GM23248 (cell line): ENCODE measurements at regions not wholly inside any gene's neighbourhood (a gene's known extent, or its start where the extent isn't known, plus 50 kb on each side); places are given as distances from the start of the nearest gene placed in this dataset.
A peak's percentile ranks its signal among the peaks of the same experiment; 100 is the strongest.

Experiments used
- DNase-seq: peaks from one replicate; pipeline ENCODE4 v3.0.0-alpha.2; 2015
- H2AFZ ChIP-seq: fragments of 200-600 bp; sonication (generic); 2 replicates; pipeline ENCODE4 v1.6.1; 2016; ENCODE audit warnings: antibody characterized with exemption
- H3F3A ChIP-seq: fragments of 200-600 bp; sonication (generic); 2 replicates; pipeline ENCODE4 v1.6.1; 2016; ENCODE audit warnings: mild to moderate bottlenecking, antibody characterized with exemption, mixed run types; ENCODE audit not compliant: insufficient read depth
- H3K27ac ChIP-seq: fragments of 200-600 bp; sonication (generic); 2 replicates; pipeline ENCODE4 v1.5.1; 2016; ENCODE audit warnings: mild to moderate bottlenecking
- H3K27me3 ChIP-seq: fragments of 200-600 bp; sonication (generic); replicated peaks from 2 replicates; pipeline ENCODE4 v1.6.1; 2016; ENCODE audit warnings: mild to moderate bottlenecking; ENCODE audit not compliant: insufficient read depth
- H3K36me3 ChIP-seq: fragments of 200-600 bp; sonication (generic); 2 replicates; pipeline ENCODE4 v1.6.1; 2016; ENCODE audit warnings: low read depth, mild to moderate bottlenecking
- H3K4me1 ChIP-seq: fragments of 200-600 bp; sonication (generic); 2 replicates; pipeline ENCODE4 v1.6.1; 2016; ENCODE audit warnings: mild to moderate bottlenecking; ENCODE audit not compliant: insufficient read depth
- H3K4me2 ChIP-seq: fragments of 200-600 bp; sonication (generic); one replicate; pipeline ENCODE4 v1.6.1; 2016; ENCODE audit warnings: mild to moderate bottlenecking; ENCODE audit not compliant: unreplicated experiment
- H3K4me3 ChIP-seq: fragments of 200-600 bp; sonication (generic); 2 replicates; pipeline ENCODE4 v1.5.1; 2016; ENCODE audit warnings: mild to moderate bottlenecking
- H3K79me2 ChIP-seq: fragments of 200-600 bp; sonication (generic); 2 replicates; pipeline ENCODE4 v1.6.1; 2016; ENCODE audit warnings: mild to moderate bottlenecking; ENCODE audit not compliant: insufficient read depth
- H3K9ac ChIP-seq: fragments of 200-600 bp; sonication (generic); 2 replicates; pipeline ENCODE4 v1.6.1; 2016; ENCODE audit warnings: mild to moderate bottlenecking
- H3K9me2 ChIP-seq: fragments of 200-600 bp; sonication (generic); 2 replicates; pipeline ENCODE4 v1.6.1; 2016; ENCODE audit warnings: mixed run types, mild to moderate bottlenecking, moderate library complexity; ENCODE audit not compliant: insufficient read depth
- H3K9me3 ChIP-seq: fragments of 200-600 bp; sonication (generic); one replicate; pipeline ENCODE4 v1.6.1; 2017; ENCODE audit warnings: low read depth
- H4K20me1 ChIP-seq: fragments of 200-600 bp; sonication (generic); 2 replicates; pipeline ENCODE4 v1.6.0; 2016; ENCODE audit not compliant: insufficient read depth
- EZH2 ChIP-seq: fragments of 200-600 bp; sonication (generic); IDR thresholded peaks from 2 replicates; pipeline ENCODE4 v1.6.1; 2018; ENCODE audit warnings: antibody characterized with exemption, mild to moderate bottlenecking; ENCODE audit not compliant: insufficient read depth, poor library complexity, severe bottlenecking
- EZH2phosphoT487 ChIP-seq: fragments of 200-600 bp; sonication (generic); IDR thresholded peaks from 2 replicates; pipeline ENCODE4 v1.6.1; 2018; ENCODE audit warnings: antibody characterized with exemption, moderate library complexity, mild to moderate bottlenecking, low read depth; ENCODE audit not compliant: insufficient read depth
- WGBS, 2 experiments: methylation state at CpG; one replicate each; pipeline ENCODE4 v1.1.6; 2015 to 2017; ENCODE audit warnings: low lambda C conversion rate in 2 of 2, low coverage in 1 of 2; ENCODE audit errors: missing lambda C conversion rate in 2 of 2; 5-methylcytosine and 5-hydroxymethylcytosine counted together
- in situ Hi-C: fragments of 300-500 bp; cut with MboI; formaldehyde crosslinking; loops from 2 replicates; pipeline ENCODE4 v1.15.0; 2020

- peaks cover 52% of the 10 kb centered on the region for H3K4me1 ChIP-seq
- no peaks in the 10 kb centered on the region for H3K79me2 ChIP-seq
- peak overlapping the region; percentile 52 for H3K4me2 ChIP-seq
- no peaks in the 10 kb centered on the region for H4K20me1 ChIP-seq
- H3K9me3 ChIP-seq = no peaks in the 10 kb centered on the region
- in situ Hi-C loops = no loop called here
- H3K9me2 ChIP-seq = no peaks in the 10 kb centered on the region
- no peak overlapping the region for H3K4me3 ChIP-seq
- TF ChIP-seq EZH2phosphoT487 (no peak), EZH2 (no peak)
- WGBS, 2 experiments = 65 to 67% methylated on average over 6 of the region's 6 CpGs
- no peak overlapping the region for H2AFZ ChIP-seq
- peak; percentile 88 for DNase-seq
- H3K9ac ChIP-seq = peak overlapping the region; percentile 44
- peak overlapping the region; percentile 85 for H3K27ac ChIP-seq
- H3F3A ChIP-seq = peaks cover 34% of the 10 kb centered on the region
- no peaks in the 10 kb centered on the region for H3K36me3 ChIP-seq
- no peaks in the 10 kb centered on the region for H3K27me3 ChIP-seq
Measured at GRCh38 chr5:54760182-54760935, 225.0 kb downstream of the ESM1 start.

GRCh38 chr5:54758038-54758437 lies 227.4 kb downstream of the ESM1 start:
- peak; percentile 85 for DNase-seq
- H3K27ac ChIP-seq = peak overlapping the region; percentile 50
- peak overlapping the region; percentile 30 for H3K4me2 ChIP-seq
- H3K4me3 ChIP-seq = no peak overlapping the region
- peaks cover 34% of the 10 kb centered on the region for H3F3A ChIP-seq
- H4K20me1 ChIP-seq = no peaks in the 10 kb centered on the region
- H3K9ac ChIP-seq = no peak overlapping the region
- in situ Hi-C loops = loop anchor here (10.0 kb wide), 1 partner anchor 233 kb away; no protein-coding TSS in a partner anchor
- H3K79me2 ChIP-seq = no peaks in the 10 kb centered on the region
- H3K4me1 ChIP-seq = peaks cover 51% of the 10 kb centered on the region
- H3K9me3 ChIP-seq = no peaks in the 10 kb centered on the region
- WGBS, 2 experiments = 66 to 76% methylated on average over 4 of the region's 4 CpGs
- TF ChIP-seq EZH2phosphoT487 = no peak
- no peak for TF ChIP-seq EZH2
- no peaks in the 10 kb centered on the region for H3K36me3 ChIP-seq
- H3K27me3 ChIP-seq = no peaks in the 10 kb centered on the region
- H2AFZ ChIP-seq = no peak overlapping the region
- H3K9me2 ChIP-seq = no peaks in the 10 kb centered on the region

GRCh38 chr5:54757541-54757940 lies 227.9 kb downstream of the ESM1 start:
- no peaks in the 10 kb centered on the region for H3K27me3 ChIP-seq
- H3K9me2 ChIP-seq = no peaks in the 10 kb centered on the region
- H4K20me1 ChIP-seq = no peaks in the 10 kb centered on the region
- WGBS, 2 experiments = 93 to 95% methylated on average over 3 of the region's 3 CpGs
- peaks cover 31% of the 10 kb centered on the region for H3F3A ChIP-seq
- TF ChIP-seq EZH2phosphoT487 (no peak), EZH2 (no peak)
- peak overlapping the region; percentile 7 for H3K4me2 ChIP-seq
- no peaks in the 10 kb centered on the region for H3K79me2 ChIP-seq
- H2AFZ ChIP-seq = no peak overlapping the region
- in situ Hi-C loops = loop anchor here (10.0 kb wide), 1 partner anchor 233 kb away; no protein-coding TSS in a partner anchor
- no peak overlapping the region for H3K4me3 ChIP-seq
- no peaks in the 10 kb centered on the region for H3K9me3 ChIP-seq
- no peaks in the 10 kb centered on the region for H3K36me3 ChIP-seq
- H3K4me1 ChIP-seq = peaks cover 55% of the 10 kb centered on the region
- DNase-seq = no peak
- no peak overlapping the region for H3K9ac ChIP-seq
- peak overlapping the region; percentile 50 for H3K27ac ChIP-seq

GRCh38 chr5:54756796-54757402 lies 228.5 kb downstream of the ESM1 start:
- Histone ChIP-seq H3K36me3 (no peaks in the 10 kb centered on the region), H3K9me3 (no peaks in the 10 kb centered on the region), H3K9me2 (no peaks in the 10 kb centered on the region), H3K79me2 (no peaks in the 10 kb centered on the region), H2AFZ (no peak overlapping the region), H3K4me1 (peaks cover 52% of the 10 kb centered on the region), H3F3A (peaks cover 26% of the 10 kb centered on the region), H3K27ac (peak overlapping the region; percentile 50; the same call in 1 of the 2 replicates), H3K9ac (no peak overlapping the region), H4K20me1 (no peaks in the 10 kb centered on the region), H3K27me3 (no peaks in the 10 kb centered on the region), H3K4me3 (no peak overlapping the region), H3K4me2 (no peak overlapping the region)
- in situ Hi-C loops = loop anchor here (10.0 kb wide), 1 partner anchor 232 kb away; no protein-coding TSS in a partner anchor
- TF ChIP-seq EZH2 (no peak), EZH2phosphoT487 (no peak)
- DNase-seq = peak; percentile 72
- WGBS, 2 experiments = 92 to 100% methylated on average over 1 of the region's 1 CpG
